NAMALWA (cell line): ENCODE measurements at regions not wholly inside any gene's neighbourhood (a gene's known extent, or its start where the extent isn't known, plus 50 kb on each side); places are given as distances from the start of the nearest gene placed in this dataset.
"Not testable (repeated sequence)": the region's sequence is repeated elsewhere in the genome, so short reads cannot be mapped to it uniquely, and the experiment has no call there.

ENCODE experiments used
- DNase-seq: peaks from one replicate; pipeline ENCODE4 v3.0.0-alpha.2; 2015; ENCODE audit warnings: low spot score

GRCh38 chr21:10428981-10429534 is 92.3 kb upstream of the TPTE start:
- DNase-seq: peak; percentile 37

- DNase-seq: peak; percentile 35
Measured at GRCh38 chr21:10430005-10430404, 91.4 kb upstream of the TPTE start.

- not testable (repeated sequence) for DNase-seq
Measured at GRCh38 chr21:10431995-10432394, 89.4 kb upstream of the TPTE start.

- not testable (repeated sequence) for DNase-seq
Measured at GRCh38 chr21:10432456-10432855, 88.9 kb upstream of the TPTE start.

GRCh38 chr21:10437977-10438376 is 83.4 kb upstream of the TPTE start:
- DNase-seq: not testable (repeated sequence)

- not testable (repeated sequence) for DNase-seq
Measured at GRCh38 chr21:10440639-10441038, 80.7 kb upstream of the TPTE start.

- DNase-seq: not testable (repeated sequence)
Measured at GRCh38 chr21:10442018-10442417, 79.4 kb upstream of the TPTE start.

GRCh38 chr21:10445685-10446084 is 75.7 kb upstream of the TPTE start:
- not testable (repeated sequence) for DNase-seq

- not testable (repeated sequence) for DNase-seq
Measured at GRCh38 chr21:10449451-10449850, 71.9 kb upstream of the TPTE start.

GRCh38 chr21:10451274-10451673 is 70.1 kb upstream of the TPTE start:
- DNase-seq: not testable (repeated sequence)

- not testable (repeated sequence) for DNase-seq
Measured at GRCh38 chr21:10457765-10458164, 63.6 kb upstream of the TPTE start.

GRCh38 chr21:10460957-10461356 is 60.4 kb upstream of the TPTE start:
- peak; percentile 10 for DNase-seq

GRCh38 chr21:10461445-10461844 is 59.9 kb upstream of the TPTE start:
- DNase-seq: peak; percentile 7

GRCh38 chr21:10463156-10463555 is 58.2 kb upstream of the TPTE start:
- DNase-seq: peak; percentile 15

- no peak for DNase-seq
Measured at GRCh38 chr21:10464975-10465374, 56.4 kb upstream of the TPTE start.

GRCh38 chr21:10465524-10466110 is 55.8 kb upstream of the TPTE start:
- DNase-seq: peak; percentile 9

GRCh38 chr21:10466200-10466599 is 55.2 kb upstream of the TPTE start:
- peak; percentile 24 for DNase-seq
